ENCODE measurements at regions not wholly inside any gene's neighbourhood (a gene's known extent, or its start where the extent isn't known, plus 50 kb on each side); places are given as distances from the start of the nearest gene placed in this dataset.

DNA sequence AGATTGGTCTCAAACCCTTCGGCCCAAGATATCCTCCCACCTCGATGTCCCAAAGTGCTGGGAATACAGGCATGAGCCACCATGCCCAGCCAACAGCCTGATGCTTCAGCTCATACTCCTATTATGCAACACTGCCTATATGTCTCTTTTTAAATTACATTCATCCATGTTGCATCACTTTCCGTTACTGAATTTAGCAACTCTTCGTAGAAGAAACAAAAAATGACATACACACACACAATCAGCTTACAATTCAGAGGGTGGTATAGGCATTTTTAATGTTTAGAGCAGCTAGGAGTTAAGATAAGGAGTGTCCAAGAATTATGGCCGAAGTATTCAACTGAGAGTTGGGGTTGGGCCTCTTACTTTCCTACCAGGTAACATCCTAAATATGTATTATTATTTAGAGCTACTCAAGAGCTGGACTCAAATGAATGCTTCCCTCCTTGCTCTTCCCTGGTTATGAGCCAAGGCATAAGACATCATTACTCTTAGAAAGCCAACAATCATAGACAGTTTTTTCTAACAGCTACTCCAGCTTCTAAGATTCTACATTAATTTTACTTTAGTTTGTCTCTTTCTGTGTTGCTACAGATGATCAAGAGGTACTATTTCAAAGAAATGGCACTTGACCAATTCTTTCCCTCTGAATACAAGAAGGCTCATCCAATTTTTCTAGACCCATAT is 62.0 kb upstream of the BMP5 start:
- Histone ChIP-seq H2AFZ (ENCODE audit: low read length) (no peak overlapping the region), H3K27ac (ENCODE audit: extremely low read length, insufficient read depth, low read length) (no peak overlapping the region), H3K4me1 (ENCODE audit: insufficient read depth, low read length) (no peaks in the 10 kb centered on the region), H3K9ac (ENCODE audit: insufficient read depth, low read depth, low read length) (no peak overlapping the region), H3K9me3 (ENCODE audit: low read length) (no peaks in the 10 kb centered on the region), H3K27me3 (ENCODE audit: control insufficient read depth in 1 of 2, insufficient read depth in 2 of 2, low read length in 2 of 2) (no peaks in the 10 kb centered on the region), H4K20me1 (ENCODE audit: insufficient read depth, low read length) (no peaks in the 10 kb centered on the region), H3K79me2 (ENCODE audit: insufficient read depth, low read length) (no peaks in the 10 kb centered on the region), H3K4me2 (ENCODE audit: low read depth, low read length) (no peak overlapping the region), H3K36me3 (replicated peaks in 1 of 2; ENCODE audit: control insufficient read depth in 1 of 2, insufficient read depth in 2 of 2, low read length in 2 of 2) (no peaks in the 10 kb centered on the region), H3K4me3 (replicated peaks in 1 of 3; ENCODE audit: insufficient read depth in 1 of 3, low read depth in 2 of 3, low read length in 3 of 3) (no peak overlapping the region)
- WGBS (ENCODE audit: low lambda C conversion rate) = 6% methylated on average over 5 of the region's 5 CpGs
- ChIA-PET CTCF (ENCODE audit: low intra/inter-chr PET ratio, low total read pairs) (no interaction called here), POLR2A (no interaction called here)
- TF ChIP-seq ZNF616 (CRISPR knock-in tag; IDR thresholded peaks at IDR 0.05; ENCODE audit: low read depth) (no peak), CEBPB (IDR thresholded peaks at IDR 0.05; ENCODE audit: borderline replicate concordance, low read depth, low read length) (peak; percentile 54; the same call in 1 of the 2 replicates)
- BruUV-seq (replicated peaks) = no TSS peak
- ATAC-seq (no peak), FAIRE-seq (no peak), DNase-seq (ENCODE audit: low spot score) (no peak)
- in situ Hi-C loops (cut with HindIII; ENCODE audit: extremely low pct_ligation_motif_present, low pct_unique_long_range_greater_than_20kb) = no loop called here
- intact Hi-C loops (cut with micrococcal nuclease; ENCODE audit: unreplicated experiment) = no loop called here

DNA sequence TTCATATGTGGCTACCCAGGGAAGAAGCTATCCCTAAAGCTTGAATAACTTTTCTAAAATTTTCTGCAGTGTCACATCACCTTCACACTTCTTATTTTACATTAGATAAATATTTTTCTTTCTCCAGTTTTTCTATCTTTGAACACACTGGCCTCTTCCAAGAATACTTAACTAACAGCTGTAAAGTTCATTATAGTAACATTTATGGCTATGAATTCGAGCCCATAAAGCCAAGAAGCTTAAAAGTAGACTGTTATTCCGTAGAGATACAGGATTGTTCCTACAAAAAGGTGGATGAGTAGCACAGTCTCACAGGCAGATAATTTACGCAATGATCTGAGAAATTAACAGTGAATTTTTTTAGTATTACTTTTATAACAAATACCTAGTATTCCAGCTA is 55.7 kb upstream of the BMP5 start:
- H3K27ac ChIP-seq (ENCODE audit: extremely low read length, insufficient read depth, low read length) = no peak overlapping the region
- H3K4me3 ChIP-seq (replicated peaks in 1 of 3; ENCODE audit: insufficient read depth in 1 of 3, low read depth in 2 of 3, low read length in 3 of 3) = no peak overlapping the region
- CTCF ChIA-PET (ENCODE audit: low intra/inter-chr PET ratio, low total read pairs) = no interaction called here
- in situ Hi-C loops (cut with HindIII; ENCODE audit: extremely low pct_ligation_motif_present, low pct_unique_long_range_greater_than_20kb) (no loop called here), intact Hi-C loops (cut with micrococcal nuclease; ENCODE audit: unreplicated experiment) (no loop called here)
- FAIRE-seq = no peak
- no peaks in the 10 kb centered on the region for H3K79me2 ChIP-seq (ENCODE audit: insufficient read depth, low read length)
- no peaks in the 10 kb centered on the region for H4K20me1 ChIP-seq (ENCODE audit: insufficient read depth, low read length)
- no peak overlapping the region for H3K4me2 ChIP-seq (ENCODE audit: low read depth, low read length)
- BruUV-seq (replicated peaks) = no TSS peak
- no peaks in the 10 kb centered on the region for H3K36me3 ChIP-seq (replicated peaks in 1 of 2; ENCODE audit: control insufficient read depth in 1 of 2, insufficient read depth in 2 of 2, low read length in 2 of 2)
- no peak overlapping the region for H3K9ac ChIP-seq (ENCODE audit: insufficient read depth, low read depth, low read length)
- H3K9me3 ChIP-seq (ENCODE audit: low read length) = no peaks in the 10 kb centered on the region
- POLR2A ChIA-PET = no interaction called here
- H2AFZ ChIP-seq (ENCODE audit: low read length) = no peak overlapping the region
- no peak for ATAC-seq
- no peak for DNase-seq (ENCODE audit: low spot score)
- H3K4me1 ChIP-seq (ENCODE audit: insufficient read depth, low read length) = no peaks in the 10 kb centered on the region
- no peaks in the 10 kb centered on the region for H3K27me3 ChIP-seq (ENCODE audit: control insufficient read depth in 1 of 2, insufficient read depth in 2 of 2, low read length in 2 of 2)
- WGBS (ENCODE audit: low lambda C conversion rate) = 21% methylated on average over 3 of the region's 3 CpGs
- TF ChIP-seq MLLT10 (CRISPR knock-in tag; IDR thresholded peaks at IDR 0.05) (no peak), SMAD3 (CRISPR knock-in tag; IDR thresholded peaks at IDR 0.05) (no peak), CBX2 (IDR thresholded peaks at IDR 0.05; ENCODE audit: low read depth, low read length) (no peak), CBX2 (CRISPR knock-in tag; IDR thresholded peaks at IDR 0.05; ENCODE audit: low read depth) (no peak), YEATS2 (CRISPR knock-in tag; IDR thresholded peaks at IDR 0.05; ENCODE audit: borderline replicate concordance) (no peak), ATRX (CRISPR knock-in tag; IDR thresholded peaks at IDR 0.05; ENCODE audit: borderline replicate concordance) (no peak)
- TF ChIP-seq, protein P1, sequence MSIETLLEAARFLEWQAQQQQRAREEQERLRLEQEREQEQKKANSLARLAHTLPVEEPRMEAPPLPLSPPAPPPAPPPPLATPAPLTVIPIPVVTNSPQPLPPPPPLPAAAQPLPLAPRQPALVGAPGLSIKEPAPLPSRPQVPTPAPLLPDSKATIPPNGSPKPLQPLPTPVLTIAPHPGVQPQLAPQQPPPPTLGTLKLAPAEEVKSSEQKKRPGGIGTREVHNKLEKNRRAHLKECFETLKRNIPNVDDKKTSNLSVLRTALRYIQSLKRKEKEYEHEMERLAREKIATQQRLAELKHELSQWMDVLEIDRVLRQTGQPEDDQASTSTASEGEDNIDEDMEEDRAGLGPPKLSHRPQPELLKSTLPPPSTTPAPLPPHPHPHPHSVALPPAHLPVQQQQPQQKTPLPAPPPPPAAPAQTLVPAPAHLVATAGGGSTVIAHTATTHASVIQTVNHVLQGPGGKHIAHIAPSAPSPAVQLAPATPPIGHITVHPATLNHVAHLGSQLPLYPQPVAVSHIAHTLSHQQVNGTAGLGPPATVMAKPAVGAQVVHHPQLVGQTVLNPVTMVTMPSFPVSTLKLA (IDR thresholded peaks at IDR 0.05) = no peak
- TF ChIP-seq, protein P2, sequence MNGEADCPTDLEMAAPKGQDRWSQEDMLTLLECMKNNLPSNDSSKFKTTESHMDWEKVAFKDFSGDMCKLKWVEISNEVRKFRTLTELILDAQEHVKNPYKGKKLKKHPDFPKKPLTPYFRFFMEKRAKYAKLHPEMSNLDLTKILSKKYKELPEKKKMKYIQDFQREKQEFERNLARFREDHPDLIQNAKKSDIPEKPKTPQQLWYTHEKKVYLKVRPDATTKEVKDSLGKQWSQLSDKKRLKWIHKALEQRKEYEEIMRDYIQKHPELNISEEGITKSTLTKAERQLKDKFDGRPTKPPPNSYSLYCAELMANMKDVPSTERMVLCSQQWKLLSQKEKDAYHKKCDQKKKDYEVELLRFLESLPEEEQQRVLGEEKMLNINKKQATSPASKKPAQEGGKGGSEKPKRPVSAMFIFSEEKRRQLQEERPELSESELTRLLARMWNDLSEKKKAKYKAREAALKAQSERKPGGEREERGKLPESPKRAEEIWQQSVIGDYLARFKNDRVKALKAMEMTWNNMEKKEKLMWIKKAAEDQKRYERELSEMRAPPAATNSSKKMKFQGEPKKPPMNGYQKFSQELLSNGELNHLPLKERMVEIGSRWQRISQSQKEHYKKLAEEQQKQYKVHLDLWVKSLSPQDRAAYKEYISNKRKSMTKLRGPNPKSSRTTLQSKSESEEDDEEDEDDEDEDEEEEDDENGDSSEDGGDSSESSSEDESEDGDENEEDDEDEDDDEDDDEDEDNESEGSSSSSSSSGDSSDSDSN (CRISPR knock-in tag; IDR thresholded peaks at IDR 0.05) = no peak
- TF ChIP-seq, protein P3, sequence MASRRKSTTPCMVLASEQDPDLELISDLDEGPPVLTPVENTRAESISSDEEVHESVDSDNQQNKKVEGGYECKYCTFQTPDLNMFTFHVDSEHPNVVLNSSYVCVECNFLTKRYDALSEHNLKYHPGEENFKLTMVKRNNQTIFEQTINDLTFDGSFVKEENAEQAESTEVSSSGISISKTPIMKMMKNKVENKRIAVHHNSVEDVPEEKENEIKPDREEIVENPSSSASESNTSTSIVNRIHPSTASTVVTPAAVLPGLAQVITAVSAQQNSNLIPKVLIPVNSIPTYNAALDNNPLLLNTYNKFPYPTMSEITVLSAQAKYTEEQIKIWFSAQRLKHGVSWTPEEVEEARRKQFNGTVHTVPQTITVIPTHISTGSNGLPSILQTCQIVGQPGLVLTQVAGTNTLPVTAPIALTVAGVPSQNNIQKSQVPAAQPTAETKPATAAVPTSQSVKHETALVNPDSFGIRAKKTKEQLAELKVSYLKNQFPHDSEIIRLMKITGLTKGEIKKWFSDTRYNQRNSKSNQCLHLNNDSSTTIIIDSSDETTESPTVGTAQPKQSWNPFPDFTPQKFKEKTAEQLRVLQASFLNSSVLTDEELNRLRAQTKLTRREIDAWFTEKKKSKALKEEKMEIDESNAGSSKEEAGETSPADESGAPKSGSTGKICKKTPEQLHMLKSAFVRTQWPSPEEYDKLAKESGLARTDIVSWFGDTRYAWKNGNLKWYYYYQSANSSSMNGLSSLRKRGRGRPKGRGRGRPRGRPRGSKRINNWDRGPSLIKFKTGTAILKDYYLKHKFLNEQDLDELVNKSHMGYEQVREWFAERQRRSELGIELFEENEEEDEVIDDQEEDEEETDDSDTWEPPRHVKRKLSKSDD (CRISPR knock-in tag; IDR thresholded peaks at IDR 0.05; ENCODE audit: low read depth) = no peak

Data from HepG2 (cell line).